ENCODE measurements at regions not wholly inside any gene's neighbourhood (a gene's known extent, or its start where the extent isn't known, plus 50 kb on each side); places are given as distances from the start of the nearest gene placed in this dataset.

DNA sequence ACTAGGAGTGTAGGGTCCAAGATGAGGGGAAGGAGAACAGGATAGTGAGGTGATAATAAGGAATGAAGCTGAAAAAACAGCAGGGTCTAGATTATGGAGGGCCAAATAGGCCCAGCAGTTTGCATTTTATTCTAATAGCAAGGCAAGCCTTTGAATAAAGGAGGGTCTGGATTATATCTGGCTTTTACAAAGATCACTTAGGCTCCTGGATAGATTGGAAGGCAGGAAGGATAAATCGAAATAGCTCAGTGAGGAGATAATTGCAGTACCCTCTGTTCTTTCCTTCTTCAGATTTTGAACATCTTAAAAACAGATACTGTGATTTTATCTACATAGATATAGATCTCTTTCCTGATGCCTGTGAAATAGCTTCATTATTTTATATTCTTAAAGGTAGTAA is 53.8 kb upstream of the PTGFR start:
- DNase-seq: no peak

DNA sequence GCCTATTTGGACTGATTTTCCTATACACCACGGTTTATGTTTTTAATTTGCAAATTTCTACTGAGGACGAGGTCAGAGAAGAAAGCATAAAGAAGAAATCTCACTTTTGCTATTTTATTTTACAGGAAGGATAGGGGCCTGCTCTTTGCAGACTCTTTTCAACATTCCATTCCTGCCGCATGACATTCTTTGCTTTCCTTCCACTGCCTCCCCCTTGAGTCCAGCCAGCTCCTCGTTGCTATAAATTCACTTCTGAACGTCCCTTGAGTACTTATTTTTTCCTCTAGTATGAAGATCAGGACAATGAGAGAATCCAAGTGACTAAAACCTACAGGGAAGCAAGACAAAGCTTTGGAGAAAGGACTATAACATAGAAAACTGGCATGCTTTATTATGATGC is 53.4 kb upstream of the PTGFR start:
- DNase-seq: no peak

DNA sequence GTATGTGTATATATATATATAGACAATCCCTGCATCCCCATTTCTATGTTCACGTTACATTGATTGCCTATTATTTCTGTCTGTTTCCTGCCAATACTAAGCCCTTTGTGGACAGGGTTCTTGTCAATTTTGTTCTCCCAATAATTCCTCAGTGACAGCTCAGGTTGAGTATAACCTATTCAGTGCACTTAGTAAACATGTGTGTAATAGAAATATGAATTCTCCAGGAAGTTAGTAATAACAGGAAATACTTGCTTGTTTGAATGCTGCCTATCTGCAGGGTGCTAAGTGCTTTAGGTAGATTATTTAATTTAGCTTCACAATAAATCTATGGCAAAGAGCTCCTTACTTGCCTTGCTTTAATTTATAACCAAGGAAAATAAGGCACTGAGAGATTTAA is 52.8 kb upstream of the PTGFR start:
- no peak for DNase-seq

DNA sequence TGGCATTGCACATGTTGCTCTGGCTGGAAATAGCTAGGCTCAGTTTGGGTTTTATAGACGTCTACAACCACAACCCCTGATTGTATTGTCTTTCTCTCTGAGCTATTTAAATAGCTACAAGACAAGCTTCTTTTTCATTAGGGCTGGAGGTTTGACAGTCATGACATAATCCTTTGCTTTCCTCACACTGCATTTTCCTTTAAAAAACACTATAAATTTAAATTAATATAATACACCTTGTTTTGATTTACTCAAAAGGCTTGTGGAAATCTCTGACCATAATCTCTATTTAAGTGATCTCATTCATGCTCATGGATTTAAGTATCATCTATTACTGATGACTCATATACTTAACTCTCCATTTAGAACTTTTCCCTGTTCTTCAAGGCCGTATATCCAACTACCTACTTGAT is 50.4 kb upstream of the PTGFR start:
- no peak for DNase-seq

Data from NCI-H1105 (cell line).